Body of pancreas (tissue), 4 donors: ENCODE measurements at regions not wholly inside any gene's neighbourhood (a gene's known extent, or its start where the extent isn't known, plus 50 kb on each side); places are given as distances from the start of the nearest gene placed in this dataset.
"Not testable (repeated sequence)": the region's sequence is repeated elsewhere in the genome, so short reads cannot be mapped to it uniquely, and the experiment has no call there.

Source experiments
- ATAC-seq: fragments of 150-250 bp; one replicate; pipeline ENCODE4 v1.9.1; 2016
- DNase-seq, 4 donors: peaks; one replicate each; pipeline ENCODE4 v3.0.0-alpha.2; 2019
- H3K27ac ChIP-seq, 4 donors: fragments of 200-600 bp; sonication (generic); 1 replicate in 3 of 4; 2 replicates in 1 of 4; pipeline versions ENCODE4 v1.5.1 to v1.6.1; 2016 to 2019; ENCODE audit warnings: mild to moderate bottlenecking in 1 of 4, mixed read lengths in 1 of 4, moderate library complexity in 1 of 4
- H3K27me3 ChIP-seq, 2 donors: fragments of 200-600 bp; sonication (generic); one replicate each; pipeline ENCODE4 v1.6.0; 2016; ENCODE audit warnings: mild to moderate bottlenecking in 1 of 2
- H3K36me3 ChIP-seq, 2 donors: fragments of 200-600 bp; sonication (generic); replicated peaks in 1 of 2; 2 replicates each; pipeline ENCODE4 v1.5.1; 2016; ENCODE audit warnings: low read depth in 2 of 2; ENCODE audit not compliant: insufficient read depth in 1 of 2
- H3K4me1 ChIP-seq: fragments of 200-600 bp; sonication (generic); one replicate; pipeline ENCODE4 v1.6.0; 2016
- H3K4me3 ChIP-seq, 2 donors: fragments of 200-600 bp; sonication (generic); 1 replicate in 1 of 2; 2 replicates in 1 of 2; pipeline ENCODE4 v1.5.1; 2016 to 2019
- H3K9me3 ChIP-seq, 3 donors: fragments of 200-600 bp; sonication (generic); 1 replicate in 2 of 3; 2 replicates in 1 of 3; pipeline ENCODE4 v1.5.1; 2016
- CTCF ChIP-seq, 7 experiments: fragments of 450-650 bp in 4 of 7; fragments of 200-600 bp in 3 of 7; sonication (generic) in 3 of 7; IDR thresholded peaks; one replicate each; pipeline ENCODE4 v1.5.1; 2016 to 2019; ENCODE audit warnings: antibody characterized with exemption in 7 of 7
- POLR2A ChIP-seq, 3 donors: fragments of 450-650 bp; IDR thresholded peaks; one replicate each; pipeline ENCODE4 v1.6.1; 2016; ENCODE audit warnings: antibody characterized with exemption in 3 of 3, mild to moderate bottlenecking in 2 of 3
- WGBS, 2 donors: methylation state at CpG; one replicate each; pipeline ENCODE4 v1.1.5; 2017; 5-methylcytosine and 5-hydroxymethylcytosine counted together
- intact Hi-C: fragments of 100-400 bp; cut with DNase I; formaldehyde crosslinking; loops from one replicate; pipeline ENCODE4 v1.15.1; 2023

GRCh38 chr10:95137990-95138625 is 55.9 kb upstream of the ACSM6 start:
- H3K4me3 ChIP-seq, H3K36me3 ChIP-seq, DNase-seq, ATAC-seq, H3K9me3 ChIP-seq, H3K27ac ChIP-seq, H3K27me3 ChIP-seq: not testable (repeated sequence)
- WGBS, 2 donors, result 45 to 50% methylated on average over 1 of the region's 1 CpG
- intact Hi-C loops, result loop anchor here (10.0 kb wide), 1 partner anchor 107 kb away; no protein-coding TSS in a partner anchor
- peaks cover 12% of the 10 kb centered on the region for H3K4me1 ChIP-seq

GRCh38 chr10:95134490-95134889 is 59.5 kb upstream of the ACSM6 start:
- Histone ChIP-seq H3K9me3 (no peaks in the 10 kb centered on the region), H3K27me3 (no peaks in the 10 kb centered on the region), H3K27ac (no peak overlapping the region), H3K36me3 (no peaks in the 10 kb centered on the region), H3K4me3 (no peak overlapping the region), H3K4me1 (peaks cover 15% of the 10 kb centered on the region)
- no peak for TF ChIP-seq CTCF (IDR thresholded peaks at IDR 0.05)
- DNase-seq (no peak), ATAC-seq (no peak)
- 95 to 96% methylated on average over 1 of the region's 1 CpG for WGBS, 2 donors
- intact Hi-C loops, result loop anchor here (5.0 to 10.0 kb wide), 2 partner anchors 110 to 228 kb away; no protein-coding TSS in a partner anchor

- Histone ChIP-seq H3K4me3 (no peak overlapping the region), H3K27me3 (no peaks in the 10 kb centered on the region), H3K4me1 (peaks cover 15% of the 10 kb centered on the region), H3K36me3 (no peaks in the 10 kb centered on the region), H3K9me3 (no peaks in the 10 kb centered on the region), H3K27ac (no peak overlapping the region)
- no peak for TF ChIP-seq POLR2A (IDR thresholded peaks at IDR 0.05)
- no peak for TF ChIP-seq CTCF (IDR thresholded peaks at IDR 0.05)
- ATAC-seq, result no peak
- DNase-seq, result no peak
- intact Hi-C loops, result loop anchor here (5.0 to 10.0 kb wide), 2 partner anchors 111 to 228 kb away; no protein-coding TSS in a partner anchor
- WGBS, 2 donors, result 65 to 96% methylated on average over 2 of the region's 2 CpGs
These were observed 60.0 kb upstream of the ACSM6 start for GRCh38 chr10:95133997-95134396.

GRCh38 chr10:95133016-95133752 is 60.9 kb upstream of the ACSM6 start:
- Histone ChIP-seq H3K27me3 (no peaks in the 10 kb centered on the region), H3K27ac (no peak overlapping the region), H3K4me1 (peaks cover 10% of the 10 kb centered on the region), H3K4me3 (no peak overlapping the region), H3K36me3 (no peaks in the 10 kb centered on the region), H3K9me3 (no peaks in the 10 kb centered on the region)
- ATAC-seq (peak; percentile 96), DNase-seq (peak; percentile 88 to 92 (median 91))
- WGBS, 2 donors, result 62 to 66% methylated on average over 4 of the region's 4 CpGs
- no peak for TF ChIP-seq POLR2A (IDR thresholded peaks at IDR 0.05)
- peak; percentile 59 to 96 (median 91) for TF ChIP-seq CTCF (IDR thresholded peaks at IDR 0.05)
- intact Hi-C loops, result loop anchor here (5.0 to 10.0 kb wide), 2 partner anchors 112 to 229 kb away; no protein-coding TSS in a partner anchor

GRCh38 chr10:95130429-95130828 is 61.1 kb upstream of the CYP2C8 start:
- 93 to 98% methylated on average over 2 of the region's 2 CpGs for WGBS, 2 donors
- intact Hi-C loops, result loop anchor here (5.0 to 10.0 kb wide), 2 partner anchors 114 to 232 kb away; no protein-coding TSS in a partner anchor
- not testable (repeated sequence) for DNase-seq, H3K4me1 ChIP-seq, H3K4me3 ChIP-seq, H3K27me3 ChIP-seq, ATAC-seq, H3K9me3 ChIP-seq, H3K36me3 ChIP-seq, H3K27ac ChIP-seq
